HCT116 (cell line): ENCODE measurements at regions not wholly inside any gene's neighbourhood (a gene's known extent, or its start where the extent isn't known, plus 50 kb on each side); places are given as distances from the start of the nearest gene placed in this dataset.

Experiments
- SRF ChIP-seq: IDR thresholded peaks from 2 replicates; pipeline ENCODE4 v1.6.1; 2012; ENCODE audit warnings: low read depth
- TCF7L2 ChIP-seq: IDR thresholded peaks from 2 replicates; pipeline ENCODE4 v1.7.0; 2011; ENCODE audit warnings: borderline replicate concordance, inconsistent platforms; ENCODE audit not compliant: insufficient read depth, insufficient read length; ENCODE audit errors: extremely low read depth
- TF ChIP-seq, protein P1 (sequence below), 3 experiments: fragments of 200-600 bp in 1 of 3; sonication (generic) in 1 of 3; IDR thresholded peaks in 2 of 3; conservative IDR thresholded peaks in 1 of 3; 2 replicates each; pipeline ENCODE4 v1.5.1; 2012 to 2017; ENCODE audit warnings: low read depth in 2 of 3, low read length in 2 of 3, antibody characterized with exemption in 1 of 3, borderline replicate concordance in 1 of 3, control low read depth in 1 of 3, mild to moderate bottlenecking in 1 of 3, mixed read lengths in 1 of 3, mixed run types in 1 of 3, moderate library complexity in 1 of 3; ENCODE audit not compliant: insufficient read depth in 1 of 3

DNA sequence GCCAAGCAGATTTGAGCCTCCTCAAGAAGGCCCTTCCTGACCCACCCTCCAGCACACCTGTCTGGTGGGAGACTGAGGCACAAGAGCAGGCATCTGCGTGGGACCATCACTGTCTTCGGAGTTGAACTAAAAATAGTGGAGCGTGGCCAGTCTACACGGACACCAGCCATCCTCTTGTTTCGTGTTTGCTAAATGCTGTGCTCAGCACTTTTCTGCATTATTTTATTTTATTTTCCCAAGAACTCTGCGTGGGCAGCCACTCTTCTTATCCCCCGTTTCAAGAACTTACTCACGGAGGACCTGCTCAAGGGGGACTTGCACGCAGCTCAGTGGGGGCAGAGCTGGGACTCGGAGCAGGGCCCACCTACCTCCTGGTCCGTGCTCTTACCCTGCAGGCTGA lies 60.8 kb downstream of the SOCS3 start:
- TF ChIP-seq, protein P1, sequence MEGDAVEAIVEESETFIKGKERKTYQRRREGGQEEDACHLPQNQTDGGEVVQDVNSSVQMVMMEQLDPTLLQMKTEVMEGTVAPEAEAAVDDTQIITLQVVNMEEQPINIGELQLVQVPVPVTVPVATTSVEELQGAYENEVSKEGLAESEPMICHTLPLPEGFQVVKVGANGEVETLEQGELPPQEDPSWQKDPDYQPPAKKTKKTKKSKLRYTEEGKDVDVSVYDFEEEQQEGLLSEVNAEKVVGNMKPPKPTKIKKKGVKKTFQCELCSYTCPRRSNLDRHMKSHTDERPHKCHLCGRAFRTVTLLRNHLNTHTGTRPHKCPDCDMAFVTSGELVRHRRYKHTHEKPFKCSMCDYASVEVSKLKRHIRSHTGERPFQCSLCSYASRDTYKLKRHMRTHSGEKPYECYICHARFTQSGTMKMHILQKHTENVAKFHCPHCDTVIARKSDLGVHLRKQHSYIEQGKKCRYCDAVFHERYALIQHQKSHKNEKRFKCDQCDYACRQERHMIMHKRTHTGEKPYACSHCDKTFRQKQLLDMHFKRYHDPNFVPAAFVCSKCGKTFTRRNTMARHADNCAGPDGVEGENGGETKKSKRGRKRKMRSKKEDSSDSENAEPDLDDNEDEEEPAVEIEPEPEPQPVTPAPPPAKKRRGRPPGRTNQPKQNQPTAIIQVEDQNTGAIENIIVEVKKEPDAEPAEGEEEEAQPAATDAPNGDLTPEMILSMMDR (IDR thresholded peaks at IDR 0.05 in 2 of 3, conservative IDR thresholded peaks at IDR 0.05 in 1 of 3; ENCODE audit: borderline replicate concordance in 1 of 3, insufficient read depth in 1 of 3, low read depth in 2 of 3, low read length in 2 of 3): no peak
- no peak for TF ChIP-seq TCF7L2
- no peak for TF ChIP-seq SRF
